Neuronal stem cell (in vitro differentiated cells): ENCODE measurements at regions not wholly inside any gene's neighbourhood (a gene's known extent, or its start where the extent isn't known, plus 50 kb on each side); places are given as distances from the start of the nearest gene placed in this dataset.

ENCODE experiments used
- DNase-seq: peaks from one replicate; pipeline ENCODE4 v3.0.0-alpha.2; 2013; ENCODE audit warnings: low spot score
- H2AFZ ChIP-seq: one replicate; pipeline ENCODE4 v1.6.1; 2013; ENCODE audit warnings: mild to moderate bottlenecking, low read length, inconsistent platforms
- H2AK5ac ChIP-seq: 2 replicates; pipeline ENCODE4 v1.6.1; 2013; ENCODE audit warnings: low read depth, mild to moderate bottlenecking, inconsistent platforms, low read length, moderate library complexity, mixed read lengths
- H2BK120ac ChIP-seq: 2 replicates; pipeline ENCODE4 v1.6.1; 2013; ENCODE audit warnings: low read depth, mild to moderate bottlenecking, inconsistent platforms, low read length, moderate library complexity, mixed read lengths
- H2BK12ac ChIP-seq: one replicate; pipeline ENCODE4 v1.6.1; 2013; ENCODE audit warnings: low read length, inconsistent platforms
- H2BK15ac ChIP-seq: 2 replicates; pipeline ENCODE4 v1.6.1; 2013; ENCODE audit warnings: mild to moderate bottlenecking, low read length, inconsistent platforms, mixed read lengths
- H2BK5ac ChIP-seq: one replicate; pipeline ENCODE4 v1.6.1; 2013; ENCODE audit warnings: inconsistent platforms, mild to moderate bottlenecking, low read length, moderate library complexity
- H3K14ac ChIP-seq: one replicate; pipeline ENCODE4 v1.6.1; 2013; ENCODE audit warnings: low read length, inconsistent platforms
- H3K18ac ChIP-seq: 2 replicates; pipeline ENCODE4 v1.6.1; 2013; ENCODE audit warnings: low read length, inconsistent platforms
- H3K23ac ChIP-seq: 2 replicates; pipeline ENCODE4 v1.6.1; 2013; ENCODE audit warnings: low read depth, mild to moderate bottlenecking, mixed read lengths, low read length, inconsistent platforms; ENCODE audit not compliant: poor library complexity
- H3K27ac ChIP-seq: replicated peaks from 3 replicates; pipeline ENCODE4 v1.5.1; 2013; ENCODE audit warnings: low read length, inconsistent platforms
- H3K27me3 ChIP-seq, 3 experiments: 2 replicates each; pipeline ENCODE4 v1.6.1; 2013; ENCODE audit warnings: low read length in 3 of 3, mild to moderate bottlenecking in 2 of 3, inconsistent platforms in 1 of 3, low read depth in 1 of 3, mixed read lengths in 1 of 3, moderate library complexity in 1 of 3; ENCODE audit not compliant: control insufficient read depth in 3 of 3, insufficient read depth in 3 of 3
- H3K36me3 ChIP-seq, 2 donors: replicated peaks in 1 of 2; 2 replicates each; pipeline ENCODE4 v1.6.1; 2013; ENCODE audit warnings: low read length in 2 of 2; ENCODE audit not compliant: control insufficient read depth in 2 of 2, insufficient read depth in 2 of 2
- H3K4ac ChIP-seq: 2 replicates; pipeline ENCODE4 v1.6.1; 2013; ENCODE audit warnings: inconsistent platforms, mild to moderate bottlenecking, low read length, moderate library complexity
- H3K4me1 ChIP-seq, 2 donors: 1 replicate in 1 of 2; 2 replicates in 1 of 2; pipeline ENCODE4 v1.6.1; 2013; ENCODE audit warnings: low read length in 2 of 2, low read depth in 1 of 2; ENCODE audit not compliant: control insufficient read depth in 2 of 2, insufficient read depth in 1 of 2
- H3K4me2 ChIP-seq: one replicate; pipeline ENCODE4 v1.6.1; 2013; ENCODE audit warnings: mild to moderate bottlenecking, low read length, inconsistent platforms; ENCODE audit not compliant: insufficient read depth, poor library complexity, severe bottlenecking
- H3K4me3 ChIP-seq, 2 donors: 2 replicates each; pipeline ENCODE4 v1.5.1; 2013; ENCODE audit warnings: low read length in 2 of 2, mild to moderate bottlenecking in 2 of 2, inconsistent platforms in 1 of 2, moderate library complexity in 1 of 2
- H3K79me1 ChIP-seq: one replicate; pipeline ENCODE4 v1.6.1; 2013; ENCODE audit warnings: low read depth, mild to moderate bottlenecking, inconsistent platforms, low read length, moderate library complexity
- H3K9ac ChIP-seq: one replicate; pipeline ENCODE4 v1.6.1; 2013; ENCODE audit warnings: mild to moderate bottlenecking, low read depth, low read length, inconsistent platforms; ENCODE audit not compliant: poor library complexity
- H3K9me3 ChIP-seq, 2 donors: replicated peaks in 1 of 2; 2 replicates each; pipeline versions ENCODE3 to v1.6.1; 2013; ENCODE audit warnings: low read length in 2 of 2, mild to moderate bottlenecking in 2 of 2, inconsistent platforms in 1 of 2, low read depth in 1 of 2, mixed read lengths in 1 of 2, moderate library complexity in 1 of 2; ENCODE audit not compliant: control insufficient read depth in 2 of 2, insufficient read depth in 1 of 2
- H4K8ac ChIP-seq: one replicate; pipeline ENCODE4 v1.6.1; 2013; ENCODE audit warnings: low read depth, mild to moderate bottlenecking, inconsistent platforms, low read length, moderate library complexity
- H4K91ac ChIP-seq: one replicate; pipeline ENCODE4 v1.6.1; 2013; ENCODE audit warnings: low read length, low read depth, mild to moderate bottlenecking, inconsistent platforms; ENCODE audit not compliant: poor library complexity
- WGBS, 2 donors: extraction: QIAGEN DNeasy Blood & Tissue Kit; methylation state at CpG; one replicate each; pipeline ENCODE4 v1.1.7; 2013; ENCODE audit warnings: missing lambda C conversion rate in 2 of 2, mixed read lengths in 1 of 2; ENCODE audit not compliant: insufficient read length in 2 of 2, insufficient replicate concordance in 1 of 2; ENCODE audit errors: extremely low coverage in 2 of 2; 5-methylcytosine and 5-hydroxymethylcytosine counted together

- no peaks in the 10 kb centered on the region for H3K79me1 ChIP-seq
- no peak overlapping the region for H3K9ac ChIP-seq
These were observed 232.5 kb downstream of the PARP8 start for GRCh38 chr5:50898966-50899365.

GRCh38 chr5:50900952-50901510 is 234.6 kb downstream of the PARP8 start:
- no peak overlapping the region for H2BK5ac ChIP-seq
- no peak overlapping the region for H4K91ac ChIP-seq
- H3K27ac ChIP-seq: no peak overlapping the region
- no peak overlapping the region for H2AFZ ChIP-seq
- WGBS, 2 donors: no CpG with 5 or more reads among the region's 3 CpGs
- no peak for DNase-seq
- H3K36me3 ChIP-seq: no peaks in the 10 kb centered on the region
- H3K23ac ChIP-seq: no peak overlapping the region
- no peak overlapping the region for H3K14ac ChIP-seq
- no peaks in the 10 kb centered on the region for H3K9me3 ChIP-seq
- no peak overlapping the region for H3K18ac ChIP-seq
- H2AK5ac ChIP-seq: no peak overlapping the region
- no peak overlapping the region for H3K4me3 ChIP-seq
- no peak overlapping the region for H2BK12ac ChIP-seq
- no peak overlapping the region for H3K4ac ChIP-seq
- H2BK15ac ChIP-seq: no peak overlapping the region
- H3K27me3 ChIP-seq: no peaks in the 10 kb centered on the region
- no peak overlapping the region for H3K9ac ChIP-seq
- no peak overlapping the region for H3K4me2 ChIP-seq
- no peaks in the 10 kb centered on the region for H3K79me1 ChIP-seq
- H4K8ac ChIP-seq: no peak overlapping the region
- H2BK120ac ChIP-seq: no peak overlapping the region
- peaks cover 0 to 1% of the 10 kb centered on the region in 2 donors for H3K4me1 ChIP-seq

More at GRCh38 chr5:50898966-50899365, 232.5 kb downstream of the PARP8 start:
- DNase-seq: no peak
- Histone ChIP-seq H2AFZ (no peak overlapping the region), H2BK5ac (no peak overlapping the region), H2BK15ac (no peak overlapping the region), H2BK120ac (no peak overlapping the region), H3K14ac (no peak overlapping the region), H3K4me2 (no peak overlapping the region), H3K18ac (no peak overlapping the region), H2AK5ac (no peak overlapping the region), H3K27ac (no peak overlapping the region), H2BK12ac (no peak overlapping the region), H3K9me3 (no peaks in the 10 kb centered on the region), H3K23ac (no peak overlapping the region), H3K4me1 (peaks cover 0 to 1% of the 10 kb centered on the region in 2 donors), H3K4ac (no peak overlapping the region), H3K36me3 (no peaks in the 10 kb centered on the region), H3K4me3 (no peak overlapping the region), H3K27me3 (no peaks in the 10 kb centered on the region), H4K8ac (no peak overlapping the region), H4K91ac (no peak overlapping the region)

GRCh38 chr5:50903651-50904050 is 237.2 kb downstream of the PARP8 start:
- H3K4me1 ChIP-seq: peaks cover 0 to 1% of the 10 kb centered on the region in 2 donors
- no peak overlapping the region for H2BK5ac ChIP-seq
- H4K8ac ChIP-seq: no peak overlapping the region
- no peak overlapping the region for H3K27ac ChIP-seq
- H4K91ac ChIP-seq: no peak overlapping the region
- H3K14ac ChIP-seq: no peak overlapping the region
- no peaks in the 10 kb centered on the region for H3K9me3 ChIP-seq
- H2BK12ac ChIP-seq: no peak overlapping the region
- H2AFZ ChIP-seq: no peak overlapping the region
- H3K4me3 ChIP-seq: no peak overlapping the region
- H2BK15ac ChIP-seq: no peak overlapping the region
- H3K27me3 ChIP-seq: no peaks in the 10 kb centered on the region
- DNase-seq: no peak
- no peak overlapping the region for H2BK120ac ChIP-seq
- no peak overlapping the region for H2AK5ac ChIP-seq
- no peak overlapping the region for H3K4me2 ChIP-seq
- H3K4ac ChIP-seq: no peak overlapping the region
- no peak overlapping the region for H3K18ac ChIP-seq
- no CpG with 5 or more reads among the region's 2 CpGs for WGBS, 2 donors
- H3K9ac ChIP-seq: no peak overlapping the region
- no peak overlapping the region for H3K23ac ChIP-seq
- no peaks in the 10 kb centered on the region for H3K79me1 ChIP-seq
- H3K36me3 ChIP-seq: no peaks in the 10 kb centered on the region

GRCh38 chr5:50905996-50906570 is 239.6 kb downstream of the PARP8 start:
- no peaks in the 10 kb centered on the region for H3K36me3 ChIP-seq
- H3K18ac ChIP-seq: no peak overlapping the region
- peaks cover 0 to 1% of the 10 kb centered on the region in 2 donors for H3K4me1 ChIP-seq
- H3K79me1 ChIP-seq: no peaks in the 10 kb centered on the region
- H4K91ac ChIP-seq: no peak overlapping the region
- no peaks in the 10 kb centered on the region for H3K9me3 ChIP-seq
- no peak overlapping the region for H3K27ac ChIP-seq
- no peaks in the 10 kb centered on the region for H3K27me3 ChIP-seq
- H3K4ac ChIP-seq: no peak overlapping the region
- DNase-seq: no peak
- H2BK5ac ChIP-seq: no peak overlapping the region
- no peak overlapping the region for H3K4me3 ChIP-seq
- H2BK120ac ChIP-seq: no peak overlapping the region
- no peak overlapping the region for H3K14ac ChIP-seq
- H3K9ac ChIP-seq: no peak overlapping the region
- no peak overlapping the region for H2AFZ ChIP-seq
- no peak overlapping the region for H2AK5ac ChIP-seq
- no peak overlapping the region for H2BK12ac ChIP-seq
- no peak overlapping the region for H3K4me2 ChIP-seq
- H4K8ac ChIP-seq: no peak overlapping the region
- WGBS, 2 donors: no CpG with 5 or more reads among the region's 2 CpGs
- no peak overlapping the region for H3K23ac ChIP-seq
- H2BK15ac ChIP-seq: no peak overlapping the region
